ENCODE measurements at regions not wholly inside any gene's neighbourhood (a gene's known extent, or its start where the extent isn't known, plus 50 kb on each side); places are given as distances from the start of the nearest gene placed in this dataset.

DNA sequence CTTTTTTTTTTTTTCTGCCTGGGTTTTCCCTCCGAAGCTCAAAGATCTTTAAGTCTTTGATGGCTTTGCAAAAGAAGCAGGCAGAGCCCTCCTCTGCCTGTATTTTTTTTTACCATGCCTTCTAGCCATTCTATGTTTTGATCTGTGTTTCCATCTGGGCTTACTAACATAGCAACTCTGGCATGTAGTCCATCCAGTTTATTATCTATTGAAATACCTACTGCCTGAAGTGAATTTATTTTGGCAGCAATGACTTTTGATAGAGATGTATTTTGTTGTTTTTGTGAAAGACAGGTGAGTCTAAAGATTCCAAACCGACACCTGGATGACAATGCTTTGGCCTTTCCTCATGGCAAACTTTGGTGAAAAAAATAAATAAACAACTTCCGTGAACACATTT, 1157.7 kb upstream of the MAP3K7 start:
- no peak for DNase-seq

DNA sequence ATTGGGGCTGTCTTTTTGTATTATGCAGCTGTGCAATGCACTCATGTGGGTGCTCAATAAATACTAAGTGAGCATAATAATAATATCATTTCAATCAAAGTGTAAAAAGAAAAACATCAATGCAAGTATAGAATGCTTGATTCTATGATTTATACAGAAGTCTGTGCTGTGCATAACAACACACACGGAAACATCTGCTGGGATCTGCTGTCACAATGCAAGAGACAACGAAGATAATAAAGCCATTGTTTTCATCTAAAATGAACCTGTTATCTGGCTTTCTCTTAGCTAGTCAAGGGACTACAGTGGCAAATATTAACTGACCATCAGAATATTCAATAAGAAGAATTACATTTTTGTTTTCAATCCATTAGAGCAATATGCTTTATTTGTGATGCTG, 1156.9 kb upstream of the MAP3K7 start:
- DNase-seq: no peak

DNA sequence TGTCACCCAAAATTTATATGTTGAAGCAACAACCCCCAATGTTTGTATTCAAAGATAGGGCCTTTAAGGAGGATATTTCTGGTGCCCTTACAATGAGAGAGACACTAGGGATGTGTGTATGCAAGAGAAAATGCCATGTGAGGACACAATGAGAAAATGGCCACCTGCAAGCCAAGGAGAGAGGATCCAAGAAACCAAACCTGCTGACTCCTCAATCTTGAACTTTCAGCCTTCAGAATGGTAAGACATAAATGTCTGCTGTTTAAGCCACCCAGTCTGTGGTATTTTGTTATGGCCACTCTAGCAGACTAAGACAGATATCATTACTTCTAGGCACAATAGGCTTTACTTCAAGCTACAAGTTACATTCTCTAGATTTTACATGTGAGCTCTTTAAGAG, 1145.1 kb upstream of the MAP3K7 start:
- DNase-seq: no peak

DNA sequence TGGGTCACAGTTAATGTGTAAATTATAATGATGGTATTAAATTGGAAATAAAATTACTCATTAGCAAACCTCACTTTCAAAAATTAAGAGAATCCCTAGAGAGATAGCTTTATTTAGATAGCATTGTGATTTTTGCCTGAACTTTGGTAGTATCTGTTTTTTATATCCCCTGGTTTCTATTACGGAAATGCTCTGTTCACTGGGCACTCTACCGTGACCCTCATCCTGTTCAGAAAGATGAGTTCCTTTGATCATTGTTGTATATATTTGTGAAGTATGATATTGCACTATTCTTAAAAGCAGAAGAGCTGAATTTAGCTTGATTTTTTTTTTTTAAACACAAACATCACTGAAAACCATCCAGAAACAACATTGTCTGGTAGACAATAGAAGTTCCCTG, 1143.8 kb upstream of the MAP3K7 start:
- DNase-seq: no peak

DNA sequence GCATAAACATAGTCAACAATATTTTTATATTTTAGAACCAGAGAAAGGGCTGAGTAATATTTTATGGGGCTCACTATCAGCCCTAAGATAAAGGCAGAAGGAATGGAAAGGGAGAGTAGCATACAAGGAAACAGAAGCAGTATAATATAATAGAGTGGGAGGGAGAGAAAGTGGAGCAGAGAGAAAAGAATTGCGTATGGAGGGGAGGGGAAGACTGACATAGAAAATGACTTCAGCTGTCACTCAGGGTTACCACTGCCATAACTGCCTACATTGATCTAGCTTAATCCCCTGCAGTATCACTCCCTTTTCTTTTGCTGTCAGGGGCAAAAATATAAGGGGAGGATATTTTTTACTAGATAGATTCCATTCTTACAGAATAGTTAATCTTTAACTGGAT, 1133.5 kb upstream of the MAP3K7 start:
- no peak for DNase-seq

DNA sequence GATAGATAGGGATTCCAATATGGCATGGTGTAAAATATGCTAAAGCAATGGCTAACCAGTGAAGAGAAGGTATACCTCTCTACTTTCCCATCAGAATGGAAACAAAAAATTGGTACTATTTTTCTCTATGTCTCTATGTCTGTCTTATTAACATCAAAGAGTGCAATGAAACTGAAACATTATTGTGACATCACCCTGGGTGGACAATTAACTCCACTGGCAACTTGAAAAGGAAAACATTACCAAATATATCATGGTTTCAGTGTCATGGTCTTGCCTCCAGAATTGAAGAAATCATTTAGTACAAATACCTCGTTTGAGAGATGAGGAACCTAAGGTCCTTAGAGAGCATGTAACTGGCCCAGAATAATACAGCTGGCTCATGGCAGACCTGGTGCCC, 1132.5 kb upstream of the MAP3K7 start:
- DNase-seq: no peak

DNA sequence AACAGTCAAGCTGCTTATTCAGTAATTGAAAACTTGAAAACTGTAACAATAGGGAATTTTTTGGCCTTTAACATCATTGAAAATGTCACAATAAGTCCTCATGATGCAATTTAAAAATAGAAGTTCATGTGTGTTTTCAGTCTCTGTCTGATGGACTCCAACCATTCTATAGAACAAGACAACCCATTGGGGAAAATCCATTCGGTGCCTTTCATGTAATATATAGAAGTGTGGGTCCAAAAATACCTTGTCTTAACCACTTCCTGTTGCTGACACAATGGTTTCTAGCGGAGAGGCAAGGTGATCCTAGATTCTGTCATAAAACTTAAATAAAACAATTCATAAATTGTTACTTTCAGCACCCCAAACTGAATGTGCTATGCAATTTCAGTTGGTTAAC, 1131.3 kb upstream of the MAP3K7 start:
- no peak for DNase-seq

DNA sequence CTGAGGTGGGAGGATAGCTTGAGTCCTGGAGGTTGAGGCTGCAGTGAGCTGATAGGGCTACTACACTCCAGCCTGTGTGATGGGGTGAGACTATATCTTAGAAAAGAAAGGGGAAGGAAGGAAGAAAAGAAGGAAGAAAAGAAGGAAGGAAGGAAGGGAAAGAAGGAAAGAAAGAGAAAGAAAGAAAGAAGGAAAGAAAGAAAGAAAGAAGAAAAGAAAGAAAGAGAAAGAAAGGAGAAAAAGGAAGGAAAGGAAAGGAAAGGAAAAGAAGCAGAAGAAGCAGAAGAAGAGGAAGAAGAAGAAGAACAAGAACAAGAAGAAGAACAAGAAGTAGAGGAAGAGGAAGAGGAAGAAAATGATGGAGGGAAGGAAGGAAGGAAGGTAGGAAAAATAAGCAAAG, 1130.2 kb upstream of the MAP3K7 start:
- DNase-seq: no peak

DNA sequence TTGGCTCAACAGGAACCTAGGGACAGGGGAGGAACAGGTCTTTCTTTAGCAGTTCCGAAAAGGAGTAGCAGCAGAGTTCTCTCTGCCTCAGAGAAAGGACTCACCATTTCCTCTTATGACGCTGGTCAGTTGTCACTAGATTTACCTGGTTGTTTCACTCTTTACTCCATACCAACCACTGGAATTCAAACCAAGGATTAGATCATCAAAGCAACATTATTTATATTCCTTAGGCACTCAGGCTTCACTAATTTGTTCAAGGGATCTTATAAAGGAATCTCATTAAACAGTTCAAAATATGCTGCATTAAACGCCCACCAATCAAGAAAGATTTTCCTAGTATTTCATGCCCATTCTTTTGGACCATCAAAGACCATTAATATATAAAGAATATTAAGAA, 1129.5 kb upstream of the MAP3K7 start:
- DNase-seq: no peak

DNA sequence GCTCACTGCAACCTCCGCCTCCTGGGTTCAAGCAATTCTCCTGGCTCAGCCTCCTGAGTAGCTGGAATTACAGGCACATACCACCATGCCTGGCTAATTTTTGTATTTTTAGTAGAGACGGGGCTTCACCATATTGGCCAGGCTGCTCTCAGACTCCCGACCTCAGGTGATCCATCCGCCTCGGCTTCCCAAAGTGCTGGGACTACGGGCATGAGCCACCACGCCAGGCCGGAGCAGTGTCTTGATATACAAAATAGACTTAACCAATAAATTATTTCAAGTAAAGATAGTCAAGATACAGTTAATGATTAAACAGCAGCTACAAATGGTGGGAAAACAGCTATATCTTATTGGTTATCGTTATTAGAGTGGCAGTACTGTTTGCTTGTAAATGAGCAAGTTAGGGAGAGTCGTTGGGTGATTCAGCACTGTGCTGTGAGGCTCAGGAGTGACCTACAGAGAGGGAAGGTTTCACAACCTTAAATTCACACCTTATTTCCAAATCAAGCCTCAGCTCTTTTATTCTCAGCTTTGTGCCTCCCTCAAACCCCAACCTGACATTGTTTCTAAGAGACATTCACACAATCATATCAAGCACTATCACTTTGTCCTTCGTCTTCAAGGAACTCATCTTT, 1128.4 kb upstream of the MAP3K7 start:
- DNase-seq: no peak

DNA sequence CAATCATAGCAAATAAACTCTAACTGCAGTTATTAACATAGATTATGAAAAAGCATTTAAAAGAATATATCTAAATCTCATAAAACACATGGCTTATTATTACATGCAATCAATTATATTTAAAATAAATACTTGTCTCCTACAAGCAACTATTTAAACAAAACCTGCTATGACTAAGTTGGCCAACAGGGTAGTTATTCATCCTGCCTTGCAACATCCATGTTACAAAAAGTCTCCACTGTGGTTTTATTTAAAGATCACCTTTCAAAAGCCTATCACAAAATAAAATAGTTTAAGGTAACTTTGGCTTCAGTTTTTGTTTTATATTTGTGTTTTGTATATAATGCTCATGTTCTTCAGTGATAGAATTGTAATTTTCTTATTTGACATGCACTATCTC, 1127.0 kb upstream of the MAP3K7 start:
- DNase-seq: no peak

DNA sequence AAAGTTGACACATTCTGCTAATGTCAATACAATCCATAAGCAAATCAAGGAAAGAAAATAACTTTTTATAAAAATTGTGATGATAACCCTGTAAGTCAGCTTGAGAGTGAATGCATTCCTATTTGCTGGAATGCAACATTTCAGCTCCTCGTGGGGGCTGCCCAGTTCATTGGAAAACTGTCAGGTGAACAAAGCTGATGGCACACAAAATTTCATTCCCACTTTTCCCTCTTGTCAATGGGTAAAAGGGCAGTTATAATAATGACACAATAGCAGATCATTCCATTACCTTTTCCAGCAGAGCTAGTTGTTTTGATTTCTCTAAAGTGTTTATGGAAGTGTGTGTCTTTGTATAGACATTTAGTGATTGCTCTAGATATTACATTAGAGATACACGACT, 1124.6 kb upstream of the MAP3K7 start:
- no peak for DNase-seq

DNA sequence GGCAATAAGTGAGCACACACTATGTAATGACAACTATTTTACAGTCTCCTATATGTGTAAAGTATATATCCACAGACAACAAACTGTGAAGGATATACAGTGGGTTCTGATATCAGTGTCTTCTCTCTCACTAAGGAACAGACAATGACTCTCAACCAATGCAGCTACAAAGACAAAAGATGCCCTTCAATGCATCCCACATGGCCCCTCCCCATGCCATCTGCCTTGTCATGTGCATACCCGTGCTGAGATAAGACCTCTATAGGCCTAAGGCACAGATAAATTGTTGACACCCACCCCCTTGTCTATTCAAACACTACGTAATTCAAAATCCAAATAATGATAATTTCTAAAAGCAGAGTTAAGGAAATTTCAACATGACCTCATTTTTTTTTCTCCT, 1123.5 kb upstream of the MAP3K7 start:
- DNase-seq: no peak

DNA sequence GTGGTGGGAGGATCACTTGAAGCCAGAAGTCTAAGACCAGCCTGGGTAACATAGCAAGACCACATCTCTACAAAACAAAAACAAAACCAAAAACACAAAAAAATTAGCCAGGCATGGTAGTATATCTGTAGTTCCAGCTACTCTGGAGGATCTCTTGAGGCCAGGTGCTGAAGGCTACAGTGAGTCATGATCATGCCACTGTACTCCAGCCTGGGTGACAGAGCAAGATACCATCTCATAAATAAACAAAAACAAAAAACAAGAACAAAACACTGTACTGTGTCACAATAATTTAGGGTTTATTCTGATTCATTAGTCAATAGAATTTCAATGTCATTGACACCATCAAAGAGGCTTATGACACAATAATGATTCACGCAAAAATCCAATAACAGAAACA, 1121.7 kb upstream of the MAP3K7 start:
- no peak for DNase-seq

DNA sequence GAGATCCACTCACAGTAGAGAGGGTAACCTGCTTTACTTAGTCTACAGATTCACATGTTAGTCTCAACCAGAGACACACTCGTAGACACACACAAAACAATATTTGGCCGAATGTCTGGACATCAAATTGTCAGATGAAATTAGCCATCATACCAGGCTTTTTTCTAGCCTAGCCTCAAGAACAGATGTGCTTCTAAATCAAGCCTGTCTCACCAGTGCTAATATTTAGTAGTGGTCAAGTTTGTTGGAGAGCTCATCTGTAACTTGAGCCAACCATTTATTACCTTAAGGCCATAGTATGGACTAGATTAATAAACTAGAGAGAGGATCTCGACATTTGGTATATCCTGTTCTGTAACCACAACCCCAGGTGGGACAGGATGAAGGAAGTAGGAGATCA, 1118.8 kb upstream of the MAP3K7 start:
- no peak for DNase-seq

DNA sequence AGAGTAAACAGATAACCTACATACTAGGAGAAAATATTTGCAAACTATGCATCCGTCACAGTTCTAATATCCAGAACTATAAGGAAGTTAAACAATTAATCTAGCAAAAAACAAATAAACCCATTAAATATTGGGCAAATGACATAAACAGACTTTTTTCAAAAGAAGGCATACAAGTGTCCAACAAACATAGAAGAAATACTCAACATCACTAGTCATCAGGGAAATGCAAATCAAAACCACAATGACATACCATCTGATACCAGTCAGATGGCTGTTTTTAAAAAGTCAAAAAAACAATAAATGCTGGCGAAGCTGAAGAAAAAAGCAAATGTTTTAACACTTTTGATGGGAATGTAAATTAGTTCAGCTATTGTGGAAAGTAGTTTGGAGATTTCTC, 1117.7 kb upstream of the MAP3K7 start:
- DNase-seq: no peak

DNA sequence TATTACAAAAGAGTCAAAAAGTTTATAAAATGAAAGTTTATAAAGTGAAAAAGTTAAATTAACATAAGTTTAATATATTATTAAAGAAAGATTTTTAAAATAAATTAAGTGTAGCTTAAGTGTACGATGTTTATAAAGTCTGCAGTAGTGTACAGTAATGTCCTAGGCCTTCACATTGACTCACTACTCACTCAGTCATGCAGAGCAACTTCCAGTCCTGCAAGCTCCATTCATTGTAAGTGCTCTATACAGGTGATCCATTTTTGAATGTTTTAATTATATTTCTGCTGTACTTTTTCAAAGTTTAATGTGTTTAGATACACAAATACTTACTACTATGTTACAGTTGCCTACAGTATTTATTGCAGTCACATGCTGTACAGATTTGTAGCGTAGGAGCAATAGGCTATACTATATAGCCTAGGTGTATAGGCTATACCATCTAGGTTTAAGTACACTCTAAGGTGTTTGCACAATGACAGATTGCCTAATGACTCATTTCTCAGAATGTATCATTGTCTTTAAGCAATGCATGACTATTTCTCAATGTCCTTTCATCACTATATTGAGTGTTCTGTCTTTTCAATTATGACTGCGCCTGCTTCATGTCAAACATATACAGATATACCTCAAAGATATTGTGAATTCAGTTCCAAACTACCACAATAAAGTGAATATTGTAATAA, 1110.3 kb upstream of the MAP3K7 start:
- no peak for DNase-seq

DNA sequence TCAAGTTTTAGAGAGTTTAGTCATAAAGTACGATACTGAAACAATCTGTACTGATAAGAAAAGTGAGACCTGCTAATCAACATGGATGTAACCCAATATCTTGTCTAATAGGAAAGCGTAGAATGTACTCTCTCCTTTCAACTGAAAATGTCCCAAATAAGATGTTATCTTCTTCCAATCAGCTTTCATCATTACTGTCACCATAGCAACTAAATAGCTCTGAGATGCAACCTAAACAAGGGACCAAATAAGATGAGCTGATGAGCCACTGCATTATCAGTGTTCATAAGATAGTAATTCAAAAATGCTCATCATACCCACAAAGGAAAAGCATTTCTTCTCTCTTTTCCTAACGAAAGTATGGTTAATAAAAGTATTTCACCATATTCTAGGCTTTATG, 1108.3 kb upstream of the MAP3K7 start:
- no peak for DNase-seq

DNA sequence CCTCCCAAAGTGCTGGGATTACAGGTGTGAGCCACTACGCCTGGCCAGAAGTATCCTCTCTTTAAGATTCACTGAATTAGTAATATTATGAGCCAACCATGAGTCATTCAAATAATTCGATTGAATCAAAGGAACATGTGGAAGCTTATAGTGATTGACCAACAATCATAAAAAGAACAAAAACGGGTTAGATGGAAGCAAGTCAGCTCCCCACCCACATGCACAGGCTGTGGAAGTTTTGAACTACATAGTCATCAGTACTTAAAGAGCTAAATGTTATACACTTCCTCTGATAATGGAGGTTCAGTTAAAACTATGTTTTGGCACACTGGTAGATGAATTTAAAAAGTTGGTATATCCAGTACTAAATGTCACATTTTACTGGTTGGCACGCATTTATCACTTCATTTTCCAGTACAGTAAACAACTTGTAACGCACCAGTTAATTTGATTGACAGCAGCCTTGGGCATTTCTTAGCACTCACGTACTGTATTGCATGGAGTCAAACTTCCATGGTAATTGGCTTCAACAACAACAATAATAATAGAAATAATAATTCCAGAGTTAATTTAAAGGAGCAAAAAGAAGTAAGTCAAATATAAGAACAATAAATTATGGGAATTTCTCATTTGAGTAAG, 1107.3 kb upstream of the MAP3K7 start:
- no peak for DNase-seq

DNA sequence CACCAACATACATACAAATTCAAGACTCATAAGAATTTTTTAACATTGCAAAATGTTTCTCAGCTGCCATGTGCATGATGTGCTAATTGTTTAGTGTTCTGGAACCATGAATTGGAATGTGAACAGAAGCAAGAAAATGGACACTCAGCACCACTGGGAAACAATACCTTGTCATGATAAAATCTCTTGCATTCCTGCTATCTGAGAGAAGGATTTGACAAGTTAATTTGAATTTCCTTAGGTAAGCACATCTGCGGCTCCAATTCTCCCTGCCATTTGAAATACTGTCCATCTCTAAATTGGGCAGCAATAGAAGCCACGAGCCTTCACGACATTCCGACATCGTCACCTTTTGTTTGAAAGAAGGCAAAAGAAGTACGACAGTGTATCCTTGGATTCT, 1104.6 kb upstream of the MAP3K7 start:
- no peak for DNase-seq

DNA sequence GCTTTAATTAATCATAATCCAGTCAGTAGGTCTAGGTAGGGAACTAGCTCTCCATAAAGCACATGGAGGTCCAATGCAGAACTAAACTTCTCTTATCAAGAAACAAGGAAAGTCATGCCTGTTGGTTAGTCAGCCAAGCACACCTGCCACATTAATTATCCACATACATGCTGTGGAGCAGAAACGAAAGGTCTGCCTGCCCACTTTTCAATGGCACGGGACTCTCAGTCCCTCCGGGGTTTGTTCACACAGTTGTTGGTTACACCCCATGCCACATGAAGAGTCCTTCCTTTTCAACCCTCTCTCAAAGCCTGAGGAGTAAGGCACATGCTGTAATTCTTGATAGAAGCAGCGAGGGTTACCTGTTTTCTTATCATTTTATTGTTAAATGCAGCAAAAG, 1096.4 kb upstream of the MAP3K7 start:
- no peak for DNase-seq

DNA sequence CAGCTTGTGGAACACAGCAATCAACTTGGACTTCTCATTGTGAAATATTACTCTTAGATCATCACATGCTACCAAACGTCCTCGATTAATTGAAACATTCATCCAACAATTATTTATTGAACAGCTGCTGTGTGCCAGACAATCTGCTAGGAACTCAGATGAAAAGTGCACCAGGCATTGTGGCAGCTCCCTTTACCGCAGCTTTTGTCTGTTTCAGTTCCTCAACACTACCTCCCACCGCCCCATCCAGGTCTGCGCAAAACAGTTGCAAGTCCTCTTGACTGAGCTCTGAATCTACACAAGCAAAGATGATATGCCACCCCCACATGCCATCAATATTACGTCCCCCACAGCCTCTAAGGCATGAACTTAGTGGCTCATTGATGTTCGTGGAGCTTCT, 1094.4 kb upstream of the MAP3K7 start:
- no peak for DNase-seq

DNA sequence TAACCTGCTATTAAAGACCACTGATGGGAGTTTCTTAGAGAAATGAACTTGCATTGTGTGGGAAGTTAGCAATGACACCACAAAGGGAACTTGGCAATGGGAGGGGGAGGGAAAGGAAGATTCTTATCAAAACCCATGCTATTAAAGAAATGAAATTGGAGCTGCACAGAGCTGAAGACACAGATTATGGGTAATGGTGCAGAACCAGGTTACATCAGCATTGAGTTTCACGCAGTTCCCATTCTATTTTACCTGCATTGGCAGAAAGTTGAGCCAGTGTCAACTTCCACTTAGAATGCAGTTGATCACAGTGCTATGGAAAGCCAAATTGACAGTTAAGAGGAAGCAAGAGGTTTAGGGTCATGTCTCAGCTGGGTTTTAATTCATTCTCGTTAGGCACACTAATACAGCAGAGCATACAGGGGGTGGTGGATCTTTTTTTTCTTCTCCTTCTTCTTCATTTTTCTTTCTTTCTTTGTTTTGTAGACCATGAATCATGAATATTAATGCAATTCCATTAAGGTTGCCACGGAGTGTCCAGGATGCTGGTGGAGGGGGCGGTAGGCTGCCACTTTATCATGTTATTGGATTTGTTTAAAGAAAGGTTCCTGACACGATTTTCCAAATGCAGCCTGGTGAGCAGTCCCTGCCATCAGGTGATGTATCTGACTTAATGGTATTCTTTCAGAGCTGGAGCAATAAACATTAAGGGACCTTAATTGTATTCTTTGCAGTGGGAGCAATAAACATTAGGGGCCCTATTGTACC, 1092.0 kb upstream of the MAP3K7 start:
- no peak for DNase-seq

DNA sequence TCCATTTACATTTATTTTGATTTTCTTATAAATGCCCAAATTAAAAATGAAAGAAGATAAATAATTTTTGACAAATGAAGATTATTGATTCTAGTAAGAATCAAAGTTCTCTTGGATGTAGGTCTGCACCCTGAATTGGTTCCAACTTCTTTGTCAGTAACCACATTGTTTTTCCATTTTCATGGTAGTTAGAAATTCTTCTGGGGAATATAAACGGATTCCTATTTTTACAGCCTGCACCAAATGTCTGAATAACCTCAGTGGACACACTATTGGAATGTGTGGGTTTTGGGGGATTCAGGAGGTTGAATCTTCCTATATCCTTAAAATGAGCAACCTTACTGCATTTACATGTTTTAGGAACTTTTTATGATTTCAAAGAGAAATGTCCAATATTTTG, 1085.3 kb upstream of the MAP3K7 start:
- no peak for DNase-seq

All from activated naive CD4-positive, alpha-beta T cell treated with anti-CD3 and anti-CD28 coated beads, Interleukin-2, amount 50 U/mL, for 16 hours (primary cell).